Fibroblast of lung (primary cell): ENCODE measurements at regions not wholly inside any gene's neighbourhood (a gene's known extent, or its start where the extent isn't known, plus 50 kb on each side); places are given as distances from the start of the nearest gene placed in this dataset.

ENCODE experiments used
- DNase-seq, 2 donors: peaks; one replicate each; pipeline versions ENCODE4 v3.0.0 to v3.0.0-alpha.2; 2010; ENCODE audit warnings: low read depth in 2 of 2
- H2AFZ ChIP-seq: 2 replicates; pipeline ENCODE4 v1.5.1; 2012; ENCODE audit warnings: low read length, control low read depth, inconsistent platforms
- H3K27ac ChIP-seq: 2 replicates; pipeline ENCODE4 v1.5.1; 2011; ENCODE audit warnings: low read length, control low read depth; ENCODE audit not compliant: insufficient read depth
- H3K27me3 ChIP-seq: 2 replicates; pipeline ENCODE4 v1.5.1; 2011; ENCODE audit warnings: mild to moderate bottlenecking, low read length; ENCODE audit not compliant: control insufficient read depth, insufficient read depth
- H3K36me3 ChIP-seq: 2 replicates; pipeline ENCODE4 v1.5.1; 2011; ENCODE audit warnings: low read length; ENCODE audit not compliant: control insufficient read depth, insufficient read depth
- H3K4me1 ChIP-seq: 2 replicates; pipeline ENCODE4 v1.5.1; 2011; ENCODE audit warnings: low read length; ENCODE audit not compliant: control insufficient read depth, insufficient read depth; ENCODE audit errors: extremely low read depth
- H3K4me2 ChIP-seq: 2 replicates; pipeline ENCODE4 v1.5.1; 2011; ENCODE audit warnings: low read length, control low read depth; ENCODE audit not compliant: insufficient read depth; ENCODE audit errors: extremely low read depth
- H3K4me3 ChIP-seq, 4 experiments: fragments of 200-600 bp in 1 of 4; sonication (generic) in 1 of 4; replicated peaks in 1 of 4; 2 replicates each; pipeline ENCODE4 v1.5.1; 2011 to 2016; ENCODE audit warnings: low read length in 4 of 4, low read depth in 3 of 4, mild to moderate bottlenecking in 3 of 4, control low read depth in 2 of 4, inconsistent platforms in 1 of 4, mixed read lengths in 1 of 4; ENCODE audit not compliant: insufficient read depth in 1 of 4; ENCODE audit errors: control extremely low read depth in 1 of 4
- H3K79me2 ChIP-seq: 2 replicates; pipeline ENCODE4 v1.5.1; 2012; ENCODE audit warnings: mild to moderate bottlenecking, low read length, inconsistent platforms; ENCODE audit not compliant: control insufficient read depth, insufficient read depth
- H3K9ac ChIP-seq: 2 replicates; pipeline ENCODE4 v1.5.1; 2011; ENCODE audit warnings: mild to moderate bottlenecking, low read length, control low read depth; ENCODE audit not compliant: insufficient read depth
- H3K9me3 ChIP-seq: 2 replicates; pipeline ENCODE4 v1.5.1; 2012; ENCODE audit warnings: low read depth, low read length; ENCODE audit not compliant: control insufficient read depth, insufficient read depth
- H4K20me1 ChIP-seq: 2 replicates; pipeline ENCODE4 v1.5.1; 2011; ENCODE audit warnings: low read length; ENCODE audit not compliant: control insufficient read depth, insufficient read depth; ENCODE audit errors: extremely low read depth
- CTCF ChIP-seq, 2 donors: IDR thresholded peaks in 1 of 2; conservative IDR thresholded peaks in 1 of 2; 1 replicate in 1 of 2; 2 replicates in 1 of 2; pipeline ENCODE4 v1.5.1; 2011 to 2012; ENCODE audit warnings: low read length in 2 of 2, control low read depth in 1 of 2, inconsistent platforms in 1 of 2, low read depth in 1 of 2, mild to moderate bottlenecking in 1 of 2
- EZH2 ChIP-seq: IDR thresholded peaks from 2 replicates; pipeline ENCODE4 v1.5.1; 2012; ENCODE audit warnings: low read length, control low read depth, mild to moderate bottlenecking; ENCODE audit errors: missing control alignments

GRCh38 chr9:81092057-81092456 is 597.3 kb downstream of the TLE1 start:
- no peak overlapping the region for H3K27ac ChIP-seq
- no peak overlapping the region for H3K4me2 ChIP-seq
- no peaks in the 10 kb centered on the region for H3K79me2 ChIP-seq
- no peaks in the 10 kb centered on the region for H3K36me3 ChIP-seq
- H3K9me3 ChIP-seq: no peaks in the 10 kb centered on the region
- no peak for TF ChIP-seq EZH2
- H3K9ac ChIP-seq: no peak overlapping the region
- DNase-seq: peak in 1 of 2 donors; percentile 47
- no peaks in the 10 kb centered on the region for H3K27me3 ChIP-seq
- H3K4me3 ChIP-seq: no peak overlapping the region
- no peaks in the 10 kb centered on the region for H3K4me1 ChIP-seq
- no peak overlapping the region for H2AFZ ChIP-seq
- no peaks in the 10 kb centered on the region for H4K20me1 ChIP-seq

GRCh38 chr9:81088341-81088740 is 601.0 kb downstream of the TLE1 start:
- H3K9ac ChIP-seq: no peak overlapping the region
- H3K36me3 ChIP-seq: no peaks in the 10 kb centered on the region
- H3K27ac ChIP-seq: no peak overlapping the region
- no peaks in the 10 kb centered on the region for H3K9me3 ChIP-seq
- H3K4me1 ChIP-seq: no peaks in the 10 kb centered on the region
- H3K79me2 ChIP-seq: no peaks in the 10 kb centered on the region
- no peak for DNase-seq
- TF ChIP-seq EZH2: no peak
- no peak for TF ChIP-seq CTCF (conservative IDR thresholded peaks at IDR 0.05 in 1 of 2, IDR thresholded peaks at IDR 0.05 in 1 of 2; ENCODE audit: low read depth in 1 of 2, low read length in 2 of 2)
- H4K20me1 ChIP-seq: no peaks in the 10 kb centered on the region
- no peak overlapping the region for H3K4me2 ChIP-seq
- no peak overlapping the region for H3K4me3 ChIP-seq
- H2AFZ ChIP-seq: no peak overlapping the region
- no peaks in the 10 kb centered on the region for H3K27me3 ChIP-seq

- Histone ChIP-seq H3K27me3 (no peaks in the 10 kb centered on the region), H3K4me2 (no peak overlapping the region), H3K9me3 (no peaks in the 10 kb centered on the region), H3K79me2 (no peaks in the 10 kb centered on the region), H3K36me3 (no peaks in the 10 kb centered on the region), H2AFZ (no peak overlapping the region), H3K4me1 (peaks cover 2% of the 10 kb centered on the region), H3K9ac (no peak overlapping the region), H3K4me3 (no peak overlapping the region), H4K20me1 (no peaks in the 10 kb centered on the region), H3K27ac (no peak overlapping the region)
- TF ChIP-seq EZH2 (no peak), CTCF (conservative IDR thresholded peaks at IDR 0.05 in 1 of 2, IDR thresholded peaks at IDR 0.05 in 1 of 2; ENCODE audit: low read depth in 1 of 2, low read length in 2 of 2) (no peak)
- no peak for DNase-seq
Observed at GRCh38 chr9:81086416-81086815, 602.9 kb downstream of the TLE1 start.
